Liver (tissue), 3 donors: ENCODE measurements at regions not wholly inside any gene's neighbourhood (a gene's known extent, or its start where the extent isn't known, plus 50 kb on each side); places are given as distances from the start of the nearest gene placed in this dataset.

Experiments
- CTCF ChIP-seq: fragments of 150-350 bp; IDR thresholded peaks from 2 replicates; pipeline ENCODE4 v1.5.1; 2017; ENCODE audit warnings: improper control_type of control experiment, low read depth, low read length; ENCODE audit not compliant: missing input control
- EGR1 ChIP-seq, 2 donors: IDR thresholded peaks; 2 replicates each; pipeline ENCODE4 v1.6.1; 2016 to 2018; ENCODE audit warnings: antibody characterized with exemption in 2 of 2, low read depth in 2 of 2
- FOXA1 ChIP-seq: IDR thresholded peaks from 2 replicates; pipeline ENCODE4 v1.6.1; 2016; ENCODE audit warnings: antibody characterized with exemption
- HNF4A ChIP-seq, 2 donors: conservative IDR thresholded peaks; 2 replicates each; pipeline ENCODE4 v1.6.1; 2016; ENCODE audit warnings: antibody characterized with exemption in 2 of 2, mild to moderate bottlenecking in 2 of 2
- JUND ChIP-seq, 2 donors: IDR thresholded peaks; 2 replicates each; pipeline ENCODE4 v1.6.1; 2016; ENCODE audit warnings: antibody characterized with exemption in 2 of 2
- NR2F2 ChIP-seq: IDR thresholded peaks from 2 replicates; pipeline ENCODE4 v1.6.1; 2016; ENCODE audit warnings: antibody characterized with exemption
- RAD21 ChIP-seq, 2 donors: IDR thresholded peaks; 2 replicates each; pipeline ENCODE4 v1.6.1; 2016; ENCODE audit warnings: antibody characterized with exemption in 2 of 2, mild to moderate bottlenecking in 2 of 2
- REST ChIP-seq: IDR thresholded peaks from 2 replicates; pipeline ENCODE4 v1.6.1; 2016; ENCODE audit warnings: antibody characterized with exemption, mild to moderate bottlenecking
- RXRA ChIP-seq, 2 donors: IDR thresholded peaks; 2 replicates each; pipeline ENCODE4 v1.6.1; 2017 to 2018; ENCODE audit warnings: antibody characterized with exemption in 2 of 2, mild to moderate bottlenecking in 1 of 2
- SP1 ChIP-seq: IDR thresholded peaks from 2 replicates; pipeline ENCODE4 v1.6.1; 2018; ENCODE audit warnings: antibody characterized with exemption, mild to moderate bottlenecking
- TAF1 ChIP-seq: conservative IDR thresholded peaks from 2 replicates; pipeline ENCODE4 v1.6.1; 2016; ENCODE audit warnings: antibody characterized with exemption, mild to moderate bottlenecking
- YY1 ChIP-seq: IDR thresholded peaks from 2 replicates; pipeline ENCODE4 v1.6.1; 2016; ENCODE audit warnings: antibody characterized with exemption, mild to moderate bottlenecking
- TF ChIP-seq, protein P1 (sequence below): IDR thresholded peaks from 2 replicates; pipeline ENCODE4 v1.6.1; 2016; ENCODE audit warnings: antibody characterized with exemption
- donor health status: healthy.
- donor health status: healthy.

DNA sequence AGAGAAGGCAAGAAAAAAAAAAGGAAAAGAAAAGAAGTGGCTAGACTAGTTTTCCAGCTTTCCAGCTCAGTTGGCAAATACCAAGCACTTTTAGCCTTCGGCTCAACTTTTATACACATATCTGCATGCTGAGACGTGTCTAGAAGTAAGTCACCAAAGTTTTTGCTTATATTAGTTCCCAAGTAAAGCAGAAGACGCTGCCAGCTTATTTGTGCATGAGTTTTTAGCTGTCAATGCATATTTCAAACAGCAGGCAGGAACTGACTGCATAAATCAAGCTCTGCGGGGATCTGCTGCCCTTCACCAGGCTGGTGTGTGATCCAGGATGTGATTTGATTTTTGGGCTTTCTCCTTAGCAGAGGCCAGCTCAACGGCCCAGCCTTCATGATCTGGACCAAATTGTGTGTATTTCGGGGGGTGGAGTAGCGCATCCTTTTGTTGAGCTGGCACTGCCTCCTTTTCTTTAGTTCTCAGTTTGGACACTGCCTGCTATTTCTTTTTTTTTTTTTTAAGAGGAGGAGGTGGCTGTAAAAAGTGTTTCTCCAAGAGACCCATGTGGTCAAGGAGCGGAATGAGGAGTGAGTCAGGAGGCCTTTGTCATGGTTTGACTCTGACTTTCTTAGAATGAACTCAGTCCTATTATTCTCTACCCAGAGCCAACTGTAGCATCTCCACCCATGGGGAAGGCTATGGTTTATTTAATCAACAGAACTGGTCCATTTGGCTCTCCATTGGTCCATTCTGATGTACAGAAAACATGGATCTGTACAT is 162.6 kb upstream of the XYLT1 start:
- no peak for TF ChIP-seq CTCF
- TF ChIP-seq HNF4A (conservative IDR thresholded peaks at IDR 0.05): no peak
- no peak for TF ChIP-seq NR2F2
- TF ChIP-seq JUND (IDR thresholded peaks at IDR 0.05): no peak
- TF ChIP-seq SP1: no peak
- TF ChIP-seq TAF1: no peak
- no peak for TF ChIP-seq YY1
- no peak for TF ChIP-seq REST
- TF ChIP-seq RXRA (IDR thresholded peaks at IDR 0.05): no peak
- no peak for TF ChIP-seq RAD21 (IDR thresholded peaks at IDR 0.05)
- TF ChIP-seq, protein P1, sequence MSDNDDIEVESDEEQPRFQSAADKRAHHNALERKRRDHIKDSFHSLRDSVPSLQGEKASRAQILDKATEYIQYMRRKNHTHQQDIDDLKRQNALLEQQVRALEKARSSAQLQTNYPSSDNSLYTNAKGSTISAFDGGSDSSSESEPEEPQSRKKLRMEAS: no peak
- TF ChIP-seq FOXA1: no peak
- TF ChIP-seq EGR1 (IDR thresholded peaks at IDR 0.05; ENCODE audit: low read depth in 2 of 2): no peak
